SJCRH30 (cell line): ENCODE measurements at regions not wholly inside any gene's neighbourhood (a gene's known extent, or its start where the extent isn't known, plus 50 kb on each side); places are given as distances from the start of the nearest gene placed in this dataset.

Experiments
- DNase-seq, 2 experiments: peaks; one replicate each; pipeline ENCODE4 v3.0.0-alpha.2; 2015 to 2020
- H3K27ac ChIP-seq: fragments of 250-450 bp; sonication (Bioruptor Pico); 2 replicates; pipeline ENCODE4 v1.5.1; 2020; ENCODE audit warnings: mild to moderate bottlenecking, moderate library complexity
- H3K27me3 ChIP-seq: fragments of 250-450 bp; sonication (Bioruptor Pico); 2 replicates; pipeline ENCODE4 v1.5.1; 2020; ENCODE audit warnings: mild to moderate bottlenecking, moderate library complexity
- H3K36me3 ChIP-seq: fragments of 250-450 bp; sonication (Bioruptor Pico); 2 replicates; pipeline ENCODE4 v1.5.1; 2020; ENCODE audit warnings: mild to moderate bottlenecking, moderate library complexity
- H3K4me1 ChIP-seq: fragments of 250-450 bp; sonication (Bioruptor Pico); 2 replicates; pipeline ENCODE4 v1.5.1; 2020; ENCODE audit warnings: mild to moderate bottlenecking, moderate library complexity
- H3K4me3 ChIP-seq: fragments of 250-450 bp; sonication (Bioruptor Pico); 2 replicates; pipeline ENCODE4 v1.5.1; 2020; ENCODE audit warnings: mild to moderate bottlenecking, moderate library complexity
- H3K9me3 ChIP-seq: fragments of 250-450 bp; sonication (Bioruptor Pico); replicated peaks from 2 replicates; pipeline ENCODE4 v1.5.1; 2020; ENCODE audit warnings: mild to moderate bottlenecking, moderate library complexity

- no peak overlapping the region for H3K4me3 ChIP-seq
- peak; percentile 65 to 73 for DNase-seq
- H3K27ac ChIP-seq: peak overlapping the region; percentile 86
- no peaks in the 10 kb centered on the region for H3K36me3 ChIP-seq
- H3K4me1 ChIP-seq: peaks cover 85% of the 10 kb centered on the region
- H3K9me3 ChIP-seq: no peaks in the 10 kb centered on the region
- no peaks in the 10 kb centered on the region for H3K27me3 ChIP-seq
These were observed 269.8 kb downstream of the CDC5L start for GRCh38 chr6:44657206-44657819.

DNA sequence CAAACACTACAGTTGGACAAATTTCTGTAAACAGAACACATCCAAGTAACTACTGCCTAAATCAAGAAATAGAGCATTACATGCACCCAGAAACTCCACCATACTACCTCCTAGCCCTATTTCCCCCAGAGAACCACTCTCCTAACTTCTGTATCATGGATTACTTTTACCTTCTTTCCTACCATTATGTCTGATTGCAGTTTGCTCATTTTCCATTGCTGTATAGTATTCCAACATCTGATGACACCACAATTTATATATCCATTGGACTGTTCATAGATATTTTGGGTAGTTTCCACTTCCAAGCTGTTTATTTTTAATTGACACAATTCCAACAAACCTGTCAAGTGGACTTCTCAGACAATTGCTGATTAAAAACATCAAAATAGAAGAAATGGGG lies 271.1 kb downstream of the CDC5L start:
- peaks cover 82% of the 10 kb centered on the region for H3K4me1 ChIP-seq
- peak overlapping the region; percentile 100 for H3K27ac ChIP-seq
- no peaks in the 10 kb centered on the region for H3K36me3 ChIP-seq
- H3K9me3 ChIP-seq: no peaks in the 10 kb centered on the region
- no peak overlapping the region for H3K4me3 ChIP-seq
- no peak for DNase-seq
- no peaks in the 10 kb centered on the region for H3K27me3 ChIP-seq

GRCh38 chr6:44659726-44660125 lies 272.2 kb downstream of the CDC5L start:
- DNase-seq: peak; percentile 56 to 82
- Histone ChIP-seq H3K27ac (peak overlapping the region; percentile 100), H3K4me1 (peaks cover 83% of the 10 kb centered on the region), H3K4me3 (no peak overlapping the region), H3K27me3 (no peaks in the 10 kb centered on the region), H3K9me3 (no peaks in the 10 kb centered on the region), H3K36me3 (no peaks in the 10 kb centered on the region)

DNA sequence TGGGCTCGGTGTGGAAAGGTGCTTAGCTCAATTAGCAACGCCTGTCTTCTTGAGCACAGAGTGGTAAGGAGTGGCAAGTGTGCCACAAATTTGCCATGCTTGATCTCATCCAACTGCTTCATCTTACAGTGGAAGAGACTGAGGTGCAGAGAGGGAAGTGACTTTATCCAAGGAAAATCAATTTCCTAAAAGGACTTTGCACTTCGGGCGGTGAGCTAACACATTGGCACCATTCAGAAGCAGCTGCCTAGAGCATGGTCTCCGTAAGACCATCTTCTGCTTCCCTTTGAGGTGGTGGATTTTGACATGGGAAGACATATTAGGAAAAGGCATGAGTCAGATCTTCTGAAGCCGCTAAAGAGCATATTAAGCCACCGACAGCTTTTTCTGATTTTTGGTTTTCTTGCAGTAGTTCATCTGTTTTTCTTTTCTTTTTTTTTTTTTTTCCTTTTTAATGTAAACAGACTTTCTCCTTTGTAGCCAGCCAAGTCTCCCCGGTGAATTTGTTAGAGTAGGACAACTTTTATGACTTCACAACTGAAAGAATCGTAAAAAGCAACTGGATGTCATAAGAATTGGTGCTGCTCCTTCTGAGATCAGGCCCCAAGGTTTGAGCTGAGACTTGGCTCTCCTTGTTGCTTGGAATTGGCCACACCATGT lies 273.2 kb downstream of the CDC5L start:
- peak overlapping the region; percentile 3; the same call in 1 of the 2 replicates for H3K4me3 ChIP-seq
- DNase-seq: peak; percentile 96 to 99
- no peaks in the 10 kb centered on the region for H3K27me3 ChIP-seq
- no peaks in the 10 kb centered on the region for H3K36me3 ChIP-seq
- H3K4me1 ChIP-seq: peaks cover 83% of the 10 kb centered on the region
- H3K27ac ChIP-seq: peak overlapping the region; percentile 100
- no peaks in the 10 kb centered on the region for H3K9me3 ChIP-seq

GRCh38 chr6:44661221-44662008 lies 273.9 kb downstream of the CDC5L start:
- peak; percentile 86 to 90 for DNase-seq
- Histone ChIP-seq H3K4me1 (peaks cover 83% of the 10 kb centered on the region), H3K4me3 (peak overlapping the region; percentile 3; the same call in 1 of the 2 replicates), H3K27ac (peak overlapping the region; percentile 100), H3K27me3 (no peaks in the 10 kb centered on the region), H3K36me3 (no peaks in the 10 kb centered on the region), H3K9me3 (no peaks in the 10 kb centered on the region)

DNA sequence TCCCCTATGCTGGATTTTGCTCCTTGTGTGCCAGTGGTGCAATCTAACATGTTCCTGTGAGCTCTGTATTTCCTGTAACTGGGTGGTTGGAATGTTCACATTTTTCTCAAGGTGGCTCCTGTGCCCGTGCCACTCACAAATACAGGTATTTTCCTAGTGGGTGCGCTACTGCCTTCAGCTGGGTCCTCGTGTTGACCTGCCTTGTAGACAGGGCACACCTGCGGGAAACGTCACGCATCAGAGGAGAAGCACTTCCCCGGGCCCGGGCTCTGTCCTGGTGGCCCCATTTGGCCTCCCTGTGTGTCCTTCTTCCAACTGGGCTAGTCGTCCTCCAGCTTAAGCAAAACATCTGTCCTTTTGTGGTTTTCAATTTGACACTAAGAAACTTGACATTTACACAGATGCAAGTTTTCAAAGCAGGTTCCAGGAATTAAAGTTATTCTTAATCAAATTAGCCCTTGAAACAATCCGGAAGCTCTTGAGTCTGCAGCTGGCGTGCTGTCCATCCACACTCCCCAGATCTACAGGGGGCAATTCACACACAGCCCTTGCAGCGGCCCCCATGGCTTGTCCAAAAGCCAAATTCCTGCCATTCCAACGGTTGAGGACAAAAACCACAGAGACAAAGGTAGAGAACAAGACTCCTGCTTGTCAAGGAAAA lies 275.1 kb downstream of the CDC5L start:
- Histone ChIP-seq H3K27me3 (no peaks in the 10 kb centered on the region), H3K9me3 (no peaks in the 10 kb centered on the region), H3K36me3 (no peaks in the 10 kb centered on the region), H3K4me3 (no peak overlapping the region), H3K4me1 (peaks cover 81% of the 10 kb centered on the region), H3K27ac (peak overlapping the region; percentile 100)
- peak; percentile 99 to 100 for DNase-seq

- Histone ChIP-seq H3K4me1 (peaks cover 90% of the 10 kb centered on the region), H3K27me3 (no peaks in the 10 kb centered on the region), H3K27ac (peak overlapping the region; percentile 100), H3K36me3 (no peaks in the 10 kb centered on the region), H3K9me3 (no peaks in the 10 kb centered on the region), H3K4me3 (no peak overlapping the region)
- DNase-seq: peak in 1 of 2 experiments; percentile 47
These were observed 276.5 kb downstream of the CDC5L start for GRCh38 chr6:44663860-44664634.

GRCh38 chr6:44664716-44665115 lies 277.2 kb downstream of the CDC5L start:
- H3K4me1 ChIP-seq: peaks cover 90% of the 10 kb centered on the region
- H3K9me3 ChIP-seq: no peaks in the 10 kb centered on the region
- H3K27me3 ChIP-seq: no peaks in the 10 kb centered on the region
- no peaks in the 10 kb centered on the region for H3K36me3 ChIP-seq
- H3K4me3 ChIP-seq: no peak overlapping the region
- peak overlapping the region; percentile 100 for H3K27ac ChIP-seq
- peak; percentile 57 to 67 for DNase-seq

GRCh38 chr6:44665143-44665542 lies 277.6 kb downstream of the CDC5L start:
- Histone ChIP-seq H3K9me3 (no peaks in the 10 kb centered on the region), H3K27me3 (no peaks in the 10 kb centered on the region), H3K4me1 (peaks cover 90% of the 10 kb centered on the region), H3K4me3 (no peak overlapping the region), H3K36me3 (no peaks in the 10 kb centered on the region), H3K27ac (peak overlapping the region; percentile 100)
- DNase-seq: peak in 1 of 2 experiments; percentile 57

- no peaks in the 10 kb centered on the region for H3K36me3 ChIP-seq
- H3K27ac ChIP-seq: peak overlapping the region; percentile 100
- peaks cover 87% of the 10 kb centered on the region for H3K4me1 ChIP-seq
- no peaks in the 10 kb centered on the region for H3K27me3 ChIP-seq
- no peaks in the 10 kb centered on the region for H3K9me3 ChIP-seq
- no peak for DNase-seq
- H3K4me3 ChIP-seq: no peak overlapping the region
These were observed 278.2 kb downstream of the CDC5L start for GRCh38 chr6:44665683-44666082.

DNA sequence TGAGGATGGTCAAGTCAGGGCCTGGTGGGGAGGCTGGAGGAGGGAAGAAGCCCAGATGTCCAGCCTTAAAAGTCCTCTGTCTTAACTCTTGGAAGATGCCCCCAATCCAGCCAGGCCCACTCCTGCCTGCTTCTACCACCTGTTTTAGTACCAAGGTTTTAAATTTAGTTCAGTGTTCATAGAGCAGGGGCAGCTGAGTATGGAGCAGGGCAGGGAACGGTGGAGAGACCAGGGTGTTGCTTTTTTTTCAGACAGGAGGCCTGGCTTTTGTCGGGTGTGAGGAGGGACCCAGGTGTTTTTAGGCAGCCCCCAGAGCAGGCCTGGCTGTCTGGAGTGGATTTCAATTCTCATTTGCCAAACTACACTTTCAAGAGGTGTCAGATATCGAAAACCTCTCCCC lies 278.8 kb downstream of the CDC5L start:
- H3K4me3 ChIP-seq: no peak overlapping the region
- H3K27me3 ChIP-seq: no peaks in the 10 kb centered on the region
- peak overlapping the region; percentile 100 for H3K27ac ChIP-seq
- H3K4me1 ChIP-seq: peaks cover 82% of the 10 kb centered on the region
- no peaks in the 10 kb centered on the region for H3K36me3 ChIP-seq
- no peaks in the 10 kb centered on the region for H3K9me3 ChIP-seq
- DNase-seq: peak in 1 of 2 experiments; percentile 51

DNA sequence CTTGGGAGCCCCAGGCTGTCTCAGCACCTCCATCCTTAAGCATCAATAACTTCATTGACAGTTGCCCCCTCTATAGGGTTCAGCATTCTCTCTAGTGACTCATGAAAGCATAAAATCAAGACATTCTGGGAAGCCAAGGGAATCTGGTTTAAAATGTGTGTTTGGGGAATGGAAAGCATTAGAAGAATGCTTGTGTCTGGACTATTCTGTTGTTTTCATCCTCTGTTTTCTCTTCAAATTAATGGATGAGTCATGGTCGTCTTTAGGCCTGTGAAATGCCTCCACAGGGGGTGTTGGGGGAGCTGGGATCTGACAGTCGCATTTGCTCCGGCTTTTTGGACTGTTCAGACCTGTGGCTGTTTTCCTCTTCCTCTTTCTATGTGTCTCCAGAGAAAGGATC lies 279.7 kb downstream of the CDC5L start:
- peak overlapping the region; percentile 100 for H3K27ac ChIP-seq
- H3K9me3 ChIP-seq: no peaks in the 10 kb centered on the region
- H3K27me3 ChIP-seq: no peaks in the 10 kb centered on the region
- peak; percentile 95 to 96 for DNase-seq
- H3K4me1 ChIP-seq: peaks cover 78% of the 10 kb centered on the region
- H3K4me3 ChIP-seq: no peak overlapping the region
- no peaks in the 10 kb centered on the region for H3K36me3 ChIP-seq

- DNase-seq: peak; percentile 94 to 98
- Histone ChIP-seq H3K27me3 (no peaks in the 10 kb centered on the region), H3K27ac (peak overlapping the region; percentile 100), H3K4me1 (peaks cover 80% of the 10 kb centered on the region), H3K4me3 (no peak overlapping the region), H3K36me3 (no peaks in the 10 kb centered on the region), H3K9me3 (no peaks in the 10 kb centered on the region)
These were observed 280.3 kb downstream of the CDC5L start for GRCh38 chr6:44667668-44668390.
